D341Med (cell line): ENCODE measurements at regions not wholly inside any gene's neighbourhood (a gene's known extent, or its start where the extent isn't known, plus 50 kb on each side); places are given as distances from the start of the nearest gene placed in this dataset.
"Not testable (repeated sequence)": the region's sequence is repeated elsewhere in the genome, so short reads cannot be mapped to it uniquely, and the experiment has no call there.

Experiments
- DNase-seq: peaks from one replicate; pipeline ENCODE4 v3.0.0; 2012; ENCODE audit warnings: low spot score

- DNase-seq: no peak
These were observed 245.2 kb downstream of the PLOD2 start for GRCh38 chr3:145915787-145916186.

DNA sequence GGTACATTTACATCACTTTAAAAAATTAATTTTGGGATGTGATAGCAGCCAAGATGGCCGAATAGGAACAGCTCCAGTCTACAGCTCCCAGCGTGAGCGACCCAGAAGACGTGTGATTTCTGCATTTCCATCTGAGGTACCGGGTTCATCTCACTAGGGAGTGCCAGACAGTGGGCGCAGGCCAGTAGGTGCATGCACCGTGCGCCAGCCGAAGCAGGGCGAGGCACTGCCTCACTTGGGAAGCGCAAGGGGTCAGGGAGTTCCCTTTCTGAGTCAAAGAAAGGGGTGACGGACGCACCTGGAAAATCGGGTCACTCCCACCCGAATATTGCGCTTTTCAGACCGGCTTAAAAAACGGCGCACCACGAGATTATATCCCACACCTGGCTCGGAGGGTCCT is 233.2 kb downstream of the PLOD2 start:
- DNase-seq: not testable (repeated sequence)

DNA sequence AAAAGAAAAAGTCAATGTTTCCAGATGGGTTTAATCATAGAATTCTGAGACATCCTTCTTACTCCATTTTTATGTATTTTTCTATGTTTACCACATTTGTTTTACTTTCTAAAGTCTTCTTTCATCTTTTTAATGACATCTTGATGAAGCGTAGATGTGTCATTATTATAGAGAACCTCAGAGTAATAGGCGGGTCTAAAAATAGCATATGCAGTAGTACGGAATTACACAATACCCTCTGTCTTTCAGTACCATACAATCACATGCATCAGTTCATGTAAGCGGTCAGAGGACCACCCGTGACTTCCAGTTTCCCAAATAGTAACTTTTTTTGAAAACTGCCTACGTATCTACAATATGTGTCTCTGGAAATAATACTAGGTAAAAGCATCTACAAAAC is 224.0 kb downstream of the PLOD2 start:
- no peak for DNase-seq

GRCh38 chr3:145939431-145939830 is 221.6 kb downstream of the PLOD2 start:
- DNase-seq: no peak

DNA sequence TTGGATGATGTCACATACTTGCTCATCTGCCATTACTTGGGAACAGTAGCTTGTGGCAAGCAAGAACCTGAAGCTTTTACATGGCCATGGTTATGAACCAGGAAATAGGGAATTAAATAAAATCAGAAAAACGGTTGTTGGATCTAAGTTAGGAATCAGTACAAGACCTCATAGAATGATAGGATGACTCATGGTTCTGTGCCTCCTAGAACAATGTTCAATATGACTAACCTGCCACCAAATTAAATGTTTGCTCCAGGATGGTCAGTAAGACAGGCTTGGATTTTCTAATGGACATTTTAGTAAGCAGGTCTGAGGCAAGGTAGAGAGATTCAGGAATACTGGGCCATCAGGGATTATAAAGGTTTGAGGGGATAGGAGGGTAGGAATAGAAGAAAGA is 218.9 kb downstream of the PLOD2 start:
- no peak for DNase-seq

DNA sequence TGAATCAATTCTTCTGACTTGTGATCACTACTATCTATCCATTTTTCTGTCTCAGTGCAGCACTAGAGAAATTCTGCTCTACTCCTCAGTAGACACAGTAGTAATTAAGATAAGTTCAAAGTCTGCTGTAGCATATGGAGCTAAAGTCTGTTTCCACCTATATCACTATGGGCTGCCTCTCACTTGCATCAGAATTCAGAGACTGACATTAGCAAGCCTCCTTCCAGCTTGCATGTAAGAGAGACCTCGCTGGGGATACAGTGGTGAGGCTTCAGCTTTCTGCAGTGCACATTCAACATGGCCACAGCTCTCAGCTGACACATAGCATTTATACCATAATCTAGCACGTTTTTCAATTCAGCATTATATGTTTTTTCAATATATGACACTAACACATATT is 217.0 kb downstream of the PLOD2 start:
- no peak for DNase-seq

- no peak for DNase-seq
These were observed 209.5 kb downstream of the PLOD2 start for GRCh38 chr3:145951441-145951840.

GRCh38 chr3:145952536-145952935 is 208.4 kb downstream of the PLOD2 start:
- DNase-seq: no peak

GRCh38 chr3:145953316-145953715 is 207.7 kb downstream of the PLOD2 start:
- no peak for DNase-seq

- no peak for DNase-seq
These were observed 201.4 kb downstream of the PLOD2 start for GRCh38 chr3:145959457-145960088.

DNA sequence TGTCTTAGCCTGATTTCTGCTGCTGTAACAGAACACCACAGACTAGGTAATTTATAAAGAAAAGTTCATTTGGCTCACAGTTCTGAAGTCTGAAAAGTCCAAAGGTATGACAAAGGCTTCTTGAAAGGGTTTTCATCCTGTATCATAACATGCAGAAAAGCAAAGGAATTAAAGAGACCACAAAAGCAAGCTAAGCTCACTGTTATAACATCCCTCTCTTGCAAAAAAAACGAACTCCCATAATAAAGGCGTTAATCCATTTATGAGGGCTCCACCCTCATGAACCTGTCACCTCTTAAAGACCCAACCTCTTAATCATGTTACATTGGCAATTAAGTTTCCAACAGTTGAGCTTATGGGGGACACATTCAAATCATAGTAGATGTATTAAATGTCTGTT is 197.9 kb downstream of the PLOD2 start:
- no peak for DNase-seq

DNA sequence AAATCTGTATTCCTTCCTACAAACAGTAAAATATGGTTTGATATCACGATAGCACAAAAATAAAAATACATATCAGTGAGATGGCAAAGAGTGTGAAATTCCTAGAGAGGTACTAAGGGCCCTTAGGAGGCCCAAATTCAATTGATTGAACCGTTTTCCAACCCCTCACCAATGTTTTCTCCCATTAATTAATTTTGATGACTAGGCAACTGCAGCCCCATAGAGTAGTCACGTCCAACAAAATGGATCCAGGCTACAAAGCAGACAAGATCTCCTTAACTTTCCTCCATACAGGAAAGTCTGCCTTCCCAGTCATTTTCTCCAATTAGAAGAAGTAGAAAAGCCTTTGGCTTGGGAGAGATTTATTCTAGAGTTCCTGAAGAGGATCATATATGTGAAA is 193.9 kb downstream of the PLOD2 start:
- DNase-seq: no peak

- DNase-seq: no peak
These were observed 189.8 kb downstream of the PLOD2 start for GRCh38 chr3:145971186-145971585.

DNA sequence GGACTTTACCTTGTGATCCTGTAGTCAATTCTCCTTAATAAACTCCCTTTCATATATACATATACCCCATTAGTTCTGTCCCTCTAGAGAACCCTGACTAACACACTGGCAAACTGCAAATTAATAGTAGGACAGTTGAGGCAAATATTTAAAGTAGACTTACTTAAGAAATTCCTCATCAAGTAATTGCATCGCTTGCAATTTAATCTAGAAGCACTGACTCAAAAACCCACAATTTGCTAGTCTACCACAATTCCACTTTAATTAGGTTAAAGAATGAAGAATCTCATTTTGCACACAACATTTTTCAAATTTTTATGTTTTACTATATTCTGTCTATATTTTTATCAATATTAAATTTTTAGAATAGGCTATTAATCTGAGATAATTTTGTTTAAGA is 188.1 kb downstream of the PLOD2 start:
- no peak for DNase-seq

DNA sequence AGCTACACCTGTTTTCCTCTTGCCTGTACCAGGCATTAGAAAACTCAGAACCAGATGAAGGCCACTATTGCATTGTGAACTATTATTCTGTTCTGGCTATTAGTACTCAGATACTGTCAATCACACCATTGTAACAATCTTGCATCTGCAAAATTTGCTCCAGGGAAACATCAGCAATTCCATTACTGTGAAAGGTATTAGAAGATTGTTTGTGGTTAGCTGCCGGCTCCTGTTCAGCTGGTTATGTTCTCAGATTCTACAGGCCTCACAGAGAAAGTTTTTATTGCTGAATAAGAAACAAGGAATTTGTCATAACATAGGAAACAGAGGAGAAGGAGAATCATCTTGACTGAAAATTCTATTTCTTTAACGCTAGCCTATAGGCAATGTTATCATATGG is 179.9 kb downstream of the PLOD2 start:
- DNase-seq: no peak

DNA sequence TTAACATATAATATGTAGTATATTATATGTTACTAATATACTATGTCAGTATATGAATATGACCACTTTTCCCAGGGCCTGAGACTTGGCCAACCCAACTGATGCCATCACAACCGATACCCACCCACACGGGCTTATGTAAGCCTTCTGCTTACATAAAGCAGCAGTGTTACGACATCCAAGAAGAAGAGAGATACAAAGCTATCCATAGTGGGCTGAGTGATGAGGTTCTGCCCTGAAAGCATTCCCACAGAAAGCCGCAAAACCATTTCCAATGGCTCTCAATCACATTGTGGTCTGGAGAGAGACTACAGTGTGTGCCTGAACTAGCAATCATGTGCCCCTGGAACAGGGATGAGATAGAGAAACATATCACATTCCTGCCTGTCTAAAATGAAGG is 177.9 kb downstream of the PLOD2 start:
- DNase-seq: no peak
